Skeletal muscle satellite cell (primary cell): ENCODE measurements at regions not wholly inside any gene's neighbourhood (a gene's known extent, or its start where the extent isn't known, plus 50 kb on each side); places are given as distances from the start of the nearest gene placed in this dataset.

Experiments used
- H3K27me3 ChIP-seq: 2 replicates; pipeline ENCODE4 v1.7.0; 2013; ENCODE audit warnings: low read length; ENCODE audit not compliant: control insufficient read depth, insufficient read depth
- H3K36me3 ChIP-seq: 2 replicates; pipeline ENCODE4 v1.7.0; 2013; ENCODE audit warnings: mild to moderate bottlenecking, control low read depth, low read length; ENCODE audit not compliant: insufficient read depth
- H3K4me1 ChIP-seq: 2 replicates; pipeline ENCODE4 v1.7.0; 2013; ENCODE audit warnings: low read length; ENCODE audit not compliant: control insufficient read depth, insufficient read depth
- H3K4me2 ChIP-seq: 2 replicates; pipeline ENCODE4 v1.7.0; 2013; ENCODE audit warnings: mild to moderate bottlenecking, low read length
- H3K4me3 ChIP-seq: 2 replicates; pipeline ENCODE4 v1.7.0; 2013; ENCODE audit warnings: low read length
- H3K9ac ChIP-seq: 2 replicates; pipeline ENCODE4 v1.7.0; 2013; ENCODE audit warnings: mild to moderate bottlenecking, low read depth, low read length, moderate library complexity
- H3K9me3 ChIP-seq: replicated peaks from 2 replicates; pipeline ENCODE4 v1.7.0; 2013; ENCODE audit warnings: mild to moderate bottlenecking, control low read depth, low read length

DNA sequence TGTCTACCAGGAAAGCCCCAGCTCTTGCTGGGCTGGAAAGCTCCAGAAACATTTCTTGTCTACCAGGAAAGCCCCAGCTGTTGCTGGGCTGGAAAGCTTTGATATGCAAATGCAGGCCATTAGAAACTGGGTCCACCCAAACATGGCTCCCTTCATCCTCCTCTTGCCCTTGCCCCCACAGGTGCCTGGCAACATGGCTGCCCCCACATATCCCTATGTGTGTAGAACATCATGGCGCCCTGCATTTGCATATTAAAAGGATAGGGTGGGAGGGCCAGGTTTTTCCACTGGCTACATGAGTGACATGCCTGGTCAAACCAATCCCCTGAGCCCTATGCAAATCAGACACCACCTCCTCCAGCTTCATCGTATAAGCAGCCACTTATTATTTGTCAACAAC is 455.4 kb upstream of the ARGLU1 start:
- Histone ChIP-seq H3K9me3 (no peaks in the 10 kb centered on the region), H3K4me2 (no peak overlapping the region), H3K27me3 (no peaks in the 10 kb centered on the region), H3K4me3 (no peak overlapping the region), H3K36me3 (no peaks in the 10 kb centered on the region), H3K9ac (no peak overlapping the region), H3K4me1 (no peaks in the 10 kb centered on the region)

- no peaks in the 10 kb centered on the region for H3K9me3 ChIP-seq
- no peak overlapping the region for H3K4me2 ChIP-seq
- no peaks in the 10 kb centered on the region for H3K27me3 ChIP-seq
- H3K4me1 ChIP-seq: no peaks in the 10 kb centered on the region
- no peak overlapping the region for H3K9ac ChIP-seq
- no peak overlapping the region for H3K4me3 ChIP-seq
- H3K36me3 ChIP-seq: no peaks in the 10 kb centered on the region
Observed at GRCh38 chr13:107020393-107020792, 452.5 kb upstream of the ARGLU1 start.

- H3K4me3 ChIP-seq: no peak overlapping the region
- no peak overlapping the region for H3K9ac ChIP-seq
- H3K27me3 ChIP-seq: no peaks in the 10 kb centered on the region
- no peaks in the 10 kb centered on the region for H3K36me3 ChIP-seq
- no peaks in the 10 kb centered on the region for H3K9me3 ChIP-seq
- H3K4me2 ChIP-seq: no peak overlapping the region
- no peaks in the 10 kb centered on the region for H3K4me1 ChIP-seq
Observed at GRCh38 chr13:107018285-107018684, 450.3 kb upstream of the ARGLU1 start.

GRCh38 chr13:107006661-107007060 is 438.7 kb upstream of the ARGLU1 start:
- H3K4me2 ChIP-seq: no peak overlapping the region
- no peaks in the 10 kb centered on the region for H3K9me3 ChIP-seq
- no peaks in the 10 kb centered on the region for H3K27me3 ChIP-seq
- no peaks in the 10 kb centered on the region for H3K36me3 ChIP-seq
- no peak overlapping the region for H3K4me3 ChIP-seq
- H3K4me1 ChIP-seq: no peaks in the 10 kb centered on the region
- no peak overlapping the region for H3K9ac ChIP-seq

GRCh38 chr13:107005577-107005976 is 437.6 kb upstream of the ARGLU1 start:
- Histone ChIP-seq H3K27me3 (no peaks in the 10 kb centered on the region), H3K4me3 (no peak overlapping the region)

DNA sequence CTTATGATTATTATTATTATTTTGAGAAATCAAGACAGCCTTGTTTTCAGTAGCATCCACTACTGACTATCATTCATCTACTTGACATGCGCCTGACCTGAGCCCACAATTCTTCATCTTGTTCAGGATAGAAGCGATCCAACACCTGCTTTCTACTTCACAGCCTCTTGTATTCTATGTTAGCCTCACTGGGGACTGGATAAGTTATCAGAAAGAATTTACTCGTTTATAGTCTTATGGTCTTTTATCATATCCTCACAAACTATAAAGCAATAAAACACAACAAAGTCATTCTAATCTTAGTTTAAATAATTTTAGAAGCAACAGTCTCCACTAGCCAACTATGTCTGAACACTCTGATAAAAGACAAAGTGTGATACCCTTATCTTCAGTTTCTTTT is 436.0 kb upstream of the ARGLU1 start:
- Histone ChIP-seq H3K36me3 (no peaks in the 10 kb centered on the region), H3K4me1 (no peaks in the 10 kb centered on the region)

More at GRCh38 chr13:107005577-107005976, 437.6 kb upstream of the ARGLU1 start:
- Histone ChIP-seq H3K9ac (no peak overlapping the region), H3K36me3 (no peaks in the 10 kb centered on the region), H3K9me3 (no peaks in the 10 kb centered on the region), H3K4me1 (no peaks in the 10 kb centered on the region), H3K4me2 (no peak overlapping the region)

GRCh38 chr13:106998664-106999063 is 430.7 kb upstream of the ARGLU1 start:
- H3K9ac ChIP-seq: no peak overlapping the region
- no peaks in the 10 kb centered on the region for H3K4me1 ChIP-seq
- no peaks in the 10 kb centered on the region for H3K27me3 ChIP-seq
- H3K36me3 ChIP-seq: no peaks in the 10 kb centered on the region
- no peak overlapping the region for H3K4me2 ChIP-seq
- H3K4me3 ChIP-seq: no peak overlapping the region
- no peaks in the 10 kb centered on the region for H3K9me3 ChIP-seq

More for the DNA sequence above, 436.0 kb upstream of the ARGLU1 start:
- Histone ChIP-seq H3K9ac (no peak overlapping the region), H3K9me3 (no peaks in the 10 kb centered on the region), H3K4me3 (no peak overlapping the region), H3K4me2 (no peak overlapping the region), H3K27me3 (no peaks in the 10 kb centered on the region)

GRCh38 chr13:106997696-106998095 is 429.8 kb upstream of the ARGLU1 start:
- Histone ChIP-seq H3K36me3 (no peaks in the 10 kb centered on the region), H3K27me3 (no peaks in the 10 kb centered on the region)

GRCh38 chr13:106996867-106997618 is 429.1 kb upstream of the ARGLU1 start:
- Histone ChIP-seq H3K27me3 (no peaks in the 10 kb centered on the region), H3K4me2 (no peak overlapping the region), H3K9ac (no peak overlapping the region), H3K4me3 (no peak overlapping the region), H3K36me3 (no peaks in the 10 kb centered on the region), H3K9me3 (no peaks in the 10 kb centered on the region), H3K4me1 (no peaks in the 10 kb centered on the region)

More at GRCh38 chr13:106997696-106998095, 429.8 kb upstream of the ARGLU1 start:
- Histone ChIP-seq H3K9me3 (no peaks in the 10 kb centered on the region), H3K4me3 (no peak overlapping the region), H3K9ac (no peak overlapping the region), H3K4me2 (no peak overlapping the region), H3K4me1 (no peaks in the 10 kb centered on the region)

DNA sequence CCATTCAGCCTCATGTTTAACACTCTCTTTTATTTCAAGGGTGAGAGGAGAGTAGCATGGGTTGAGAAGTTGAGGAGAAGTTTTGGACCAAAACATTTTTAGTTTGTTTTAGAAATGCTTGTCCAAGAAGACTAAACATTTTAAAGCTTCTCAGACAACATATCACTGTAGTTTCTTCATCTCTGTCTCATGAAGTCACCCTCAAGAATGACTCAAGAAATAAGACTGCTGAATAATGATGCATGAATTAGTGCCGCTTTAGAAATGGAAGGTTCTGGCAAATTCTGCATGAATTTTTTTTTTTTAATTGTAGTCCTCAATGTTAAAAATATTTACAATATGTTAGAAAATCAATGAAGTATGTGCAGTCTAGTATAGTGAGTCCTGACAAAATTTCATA is 422.7 kb upstream of the ARGLU1 start:
- no peak overlapping the region for H3K4me3 ChIP-seq

GRCh38 chr13:106989876-106990275 is 421.9 kb upstream of the ARGLU1 start:
- no peak overlapping the region for H3K9ac ChIP-seq
- no peaks in the 10 kb centered on the region for H3K9me3 ChIP-seq
- no peaks in the 10 kb centered on the region for H3K36me3 ChIP-seq
- H3K4me2 ChIP-seq: no peak overlapping the region
- no peaks in the 10 kb centered on the region for H3K27me3 ChIP-seq
- H3K4me3 ChIP-seq: no peak overlapping the region
- H3K4me1 ChIP-seq: no peaks in the 10 kb centered on the region

More for the DNA sequence above, 422.7 kb upstream of the ARGLU1 start:
- no peaks in the 10 kb centered on the region for H3K27me3 ChIP-seq
- no peak overlapping the region for H3K9ac ChIP-seq
- H3K9me3 ChIP-seq: no peaks in the 10 kb centered on the region
- H3K4me1 ChIP-seq: no peaks in the 10 kb centered on the region
- H3K36me3 ChIP-seq: no peaks in the 10 kb centered on the region
- no peak overlapping the region for H3K4me2 ChIP-seq

- H3K4me1 ChIP-seq: no peaks in the 10 kb centered on the region
- H3K4me2 ChIP-seq: no peak overlapping the region
- no peaks in the 10 kb centered on the region for H3K9me3 ChIP-seq
- no peaks in the 10 kb centered on the region for H3K27me3 ChIP-seq
- no peak overlapping the region for H3K9ac ChIP-seq
- no peaks in the 10 kb centered on the region for H3K36me3 ChIP-seq
- no peak overlapping the region for H3K4me3 ChIP-seq
Observed at GRCh38 chr13:106987427-106987785, 419.5 kb upstream of the ARGLU1 start.
